K562 (cell line): ENCODE measurements at regions not wholly inside any gene's neighbourhood (a gene's known extent, or its start where the extent isn't known, plus 50 kb on each side); places are given as distances from the start of the nearest gene placed in this dataset.

Source experiments
- CHD2 ChIP-seq: IDR thresholded peaks from 2 replicates; pipeline ENCODE4 v1.6.1; 2011; ENCODE audit warnings: low read depth, low read length
- FOSL1 ChIP-seq: fragments of 200-800 bp; sonication (Bioruptor generic); conservative IDR thresholded peaks from 2 replicates; pipeline ENCODE4 v1.6.1; 2016; ENCODE audit warnings: missing genetic modification characterization, missing compliant biosample characterization
- NCOR1 ChIP-seq: fragments of 450-650 bp; IDR thresholded peaks from 2 replicates; pipeline ENCODE4 v1.6.1; 2016; ENCODE audit warnings: mild to moderate bottlenecking, moderate library complexity
- SIN3A ChIP-seq, 2 experiments: fragments of 150-350 bp in 1 of 2; IDR thresholded peaks; 2 replicates each; pipeline ENCODE4 v1.6.1; 2011 to 2016; ENCODE audit warnings: borderline replicate concordance in 2 of 2, low read depth in 2 of 2, low read length in 2 of 2, mild to moderate bottlenecking in 2 of 2, moderate library complexity in 2 of 2; ENCODE audit not compliant: control insufficient read depth in 1 of 2
- SIN3B ChIP-seq: fragments of 450-650 bp; IDR thresholded peaks from 2 replicates; pipeline ENCODE4 v1.6.1; 2017; ENCODE audit warnings: low read depth, mild to moderate bottlenecking, moderate library complexity
- ZNF318 ChIP-seq, 2 experiments: fragments of 450-650 bp; IDR thresholded peaks; 2 replicates each; pipeline ENCODE4 v1.6.1; 2016; ENCODE audit warnings: mild to moderate bottlenecking in 2 of 2, borderline replicate concordance in 1 of 2, low read depth in 1 of 2, moderate library complexity in 1 of 2
- ZNF766 ChIP-seq: fragments of 200-800 bp; sonication (Bioruptor generic); conservative IDR thresholded peaks from 2 replicates; pipeline ENCODE4 v1.6.1; 2016; ENCODE audit warnings: missing genetic modification characterization, missing compliant biosample characterization
- TF ChIP-seq, protein P1 (sequence below): fragments of 450-650 bp; formaldehyde crosslinking; conservative IDR thresholded peaks from 2 replicates; pipeline ENCODE4 v1.4.0; 2022; ENCODE audit warnings: mild to moderate bottlenecking, missing genetic modification characterization

DNA sequence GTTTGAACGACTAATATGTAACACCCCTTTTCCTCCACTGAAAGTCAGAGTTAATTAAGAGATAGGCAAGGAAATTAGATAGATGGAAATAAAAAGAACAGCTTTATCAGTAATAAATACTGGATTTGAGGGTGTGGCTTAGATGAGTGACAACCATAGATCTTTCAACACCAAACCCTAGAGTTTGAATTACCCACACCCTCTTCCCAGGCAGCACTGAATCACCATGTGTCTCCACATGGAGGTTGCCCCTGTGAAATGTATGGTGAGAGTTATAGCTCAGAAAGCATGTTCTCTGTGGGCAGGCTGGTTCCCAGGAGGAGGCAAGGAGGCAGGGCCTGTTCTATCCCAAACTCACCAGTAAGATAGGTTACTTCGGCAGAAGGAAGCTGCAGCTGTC lies 69.7 kb downstream of the TMEM174 start:
- no peak for TF ChIP-seq CHD2
- TF ChIP-seq, protein P1, sequence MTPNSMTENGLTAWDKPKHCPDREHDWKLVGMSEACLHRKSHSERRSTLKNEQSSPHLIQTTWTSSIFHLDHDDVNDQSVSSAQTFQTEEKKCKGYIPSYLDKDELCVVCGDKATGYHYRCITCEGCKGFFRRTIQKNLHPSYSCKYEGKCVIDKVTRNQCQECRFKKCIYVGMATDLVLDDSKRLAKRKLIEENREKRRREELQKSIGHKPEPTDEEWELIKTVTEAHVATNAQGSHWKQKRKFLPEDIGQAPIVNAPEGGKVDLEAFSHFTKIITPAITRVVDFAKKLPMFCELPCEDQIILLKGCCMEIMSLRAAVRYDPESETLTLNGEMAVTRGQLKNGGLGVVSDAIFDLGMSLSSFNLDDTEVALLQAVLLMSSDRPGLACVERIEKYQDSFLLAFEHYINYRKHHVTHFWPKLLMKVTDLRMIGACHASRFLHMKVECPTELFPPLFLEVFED (CRISPR knock-in tag), result no peak
- no peak for TF ChIP-seq SIN3B
- no peak for TF ChIP-seq SIN3A (IDR thresholded peaks at IDR 0.05; ENCODE audit: borderline replicate concordance in 2 of 2, control insufficient read depth in 1 of 2, low read depth in 2 of 2, low read length in 2 of 2)
- TF ChIP-seq NCOR1, result no peak
- no peak for TF ChIP-seq ZNF318 (IDR thresholded peaks at IDR 0.05; ENCODE audit: borderline replicate concordance in 1 of 2, low read depth in 1 of 2)
- no peak for TF ChIP-seq FOSL1 (tag)
- no peak for TF ChIP-seq ZNF766 (CRISPR knock-in tag)
